ENCODE measurements at regions not wholly inside any gene's neighbourhood (a gene's known extent, or its start where the extent isn't known, plus 50 kb on each side); places are given as distances from the start of the nearest gene placed in this dataset.

- TF ChIP-seq CTCF (IDR thresholded peaks at IDR 0.05), result no peak
- no peak for TF ChIP-seq ZFX (IDR thresholded peaks at IDR 0.05; ENCODE audit: borderline replicate concordance)
These were observed 176.9 kb upstream of the FBXO33 start for GRCh38 chr14:39609119-39609518.

All from 22Rv1 (cell line).